ENCODE measurements at regions not wholly inside any gene's neighbourhood (a gene's known extent, or its start where the extent isn't known, plus 50 kb on each side); places are given as distances from the start of the nearest gene placed in this dataset.

DNA sequence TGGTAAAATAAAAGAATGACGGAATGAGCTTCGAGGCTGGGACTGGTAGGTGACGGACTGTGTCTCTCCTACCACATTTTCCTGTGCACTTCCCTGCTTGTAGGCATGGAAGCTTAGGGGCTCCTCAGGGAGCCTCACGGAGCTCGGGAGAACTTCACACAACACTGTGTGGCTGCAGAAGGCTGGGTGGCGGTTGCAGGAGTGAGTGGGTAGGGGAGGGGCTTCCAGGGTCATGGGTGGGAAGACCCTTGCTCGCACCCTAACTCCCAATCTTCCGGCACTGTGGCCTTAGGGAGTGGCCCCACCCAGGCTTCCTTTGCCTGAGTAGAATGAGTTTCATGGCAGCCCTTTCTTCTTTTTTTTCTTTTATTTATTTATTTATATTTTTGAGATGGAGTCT lies 128.6 kb downstream of the INHBB start (continued):
- TF ChIP-seq, protein P1, sequence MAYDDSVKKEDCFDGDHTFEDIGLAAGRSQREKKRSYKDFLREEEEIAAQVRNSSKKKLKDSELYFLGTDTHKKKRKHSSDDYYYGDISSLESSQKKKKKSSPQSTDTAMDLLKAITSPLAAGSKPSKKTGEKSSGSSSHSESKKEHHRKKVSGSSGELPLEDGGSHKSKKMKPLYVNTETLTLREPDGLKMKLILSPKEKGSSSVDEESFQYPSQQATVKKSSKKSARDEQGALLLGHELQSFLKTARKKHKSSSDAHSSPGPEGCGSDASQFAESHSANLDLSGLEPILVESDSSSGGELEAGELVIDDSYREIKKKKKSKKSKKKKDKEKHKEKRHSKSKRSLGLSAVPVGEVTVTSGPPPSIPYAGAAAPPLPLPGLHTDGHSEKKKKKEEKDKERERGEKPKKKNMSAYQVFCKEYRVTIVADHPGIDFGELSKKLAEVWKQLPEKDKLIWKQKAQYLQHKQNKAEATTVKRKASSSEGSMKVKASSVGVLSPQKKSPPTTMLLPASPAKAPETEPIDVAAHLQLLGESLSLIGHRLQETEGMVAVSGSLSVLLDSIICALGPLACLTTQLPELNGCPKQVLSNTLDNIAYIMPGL (CRISPR knock-in tag; IDR thresholded peaks at IDR 0.05; ENCODE audit: borderline replicate concordance in 1 of 2, low read depth in 1 of 2), result no peak

DNA sequence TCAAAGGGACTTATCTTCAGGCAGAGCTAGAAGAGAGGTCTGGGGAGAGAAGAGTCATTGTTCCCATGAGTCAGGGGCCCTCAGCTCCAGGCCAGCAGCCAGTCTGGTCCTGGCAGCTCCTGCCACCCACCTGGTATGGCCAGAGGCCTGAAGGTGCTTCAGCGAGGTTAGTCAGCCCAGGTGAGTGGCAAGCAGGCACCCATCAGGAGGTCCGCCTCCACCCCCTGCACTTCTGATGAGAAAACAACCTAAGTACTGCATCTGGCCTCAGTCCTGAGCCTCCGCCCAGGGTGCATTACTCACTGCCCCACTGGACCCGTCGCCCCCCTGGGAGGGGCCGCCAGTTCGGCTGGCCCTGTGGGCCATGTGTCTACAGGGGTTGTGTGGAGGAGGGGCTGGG lies 130.2 kb downstream of the INHBB start:
- CTCF ChIA-PET (ENCODE audit: low intra/inter-chr PET ratio, low total read pairs), result no interaction called here
- BruUV-seq (replicated peaks), result no TSS peak
- H3K27ac ChIP-seq (ENCODE audit: extremely low read length, insufficient read depth, low read length), result no peak overlapping the region
- no peak for DNase-seq (ENCODE audit: low spot score)
- WGBS (ENCODE audit: low lambda C conversion rate), result 33% methylated on average over 5 of the region's 7 CpGs
- H3K79me2 ChIP-seq (ENCODE audit: insufficient read depth, low read length), result no peaks in the 10 kb centered on the region
- ATAC-seq, result peak; percentile 29
- H3K9ac ChIP-seq (ENCODE audit: insufficient read depth, low read depth, low read length), result no peak overlapping the region
- intact Hi-C loops (cut with micrococcal nuclease; ENCODE audit: unreplicated experiment) (no loop called here), in situ Hi-C loops (cut with HindIII; ENCODE audit: extremely low pct_ligation_motif_present, low pct_unique_long_range_greater_than_20kb) (no loop called here)
- H3K4me1 ChIP-seq (ENCODE audit: insufficient read depth, low read length), result peaks cover 71% of the 10 kb centered on the region
- H2AFZ ChIP-seq (ENCODE audit: low read length), result no peak overlapping the region
- no peak for FAIRE-seq
- H3K36me3 ChIP-seq (replicated peaks in 1 of 2; ENCODE audit: control insufficient read depth in 1 of 2, insufficient read depth in 2 of 2, low read length in 2 of 2), result no peaks in the 10 kb centered on the region
- H3K4me3 ChIP-seq (replicated peaks in 1 of 3; ENCODE audit: insufficient read depth in 1 of 3, low read depth in 2 of 3, low read length in 3 of 3), result no peak overlapping the region
- H3K27me3 ChIP-seq (ENCODE audit: control insufficient read depth in 1 of 2, insufficient read depth in 2 of 2, low read length in 2 of 2), result no peaks in the 10 kb centered on the region
- H3K9me3 ChIP-seq (ENCODE audit: low read length), result no peaks in the 10 kb centered on the region; the same call in 1 of the 2 replicates
- H3K4me2 ChIP-seq (ENCODE audit: low read depth, low read length), result no peak overlapping the region
- TF ChIP-seq TAF1 (CRISPR knock-in tag; IDR thresholded peaks at IDR 0.05) (0 out of 2 replicates have a peak, but pooled peaks have one; percentile 1), ZNF768 (CRISPR knock-in tag; IDR thresholded peaks at IDR 0.05) (peak; percentile 26; the same call in 1 of the 2 replicates), HNRNPL (IDR thresholded peaks at IDR 0.05; ENCODE audit: low read depth, low read length) (peak; percentile 85), GABPA (IDR thresholded peaks at IDR 0.05; ENCODE audit: low read depth, low read length) (no peak), GABPA (CRISPR knock-in tag; IDR thresholded peaks at IDR 0.05; ENCODE audit: low read depth) (no peak), EED (CRISPR knock-in tag; IDR thresholded peaks at IDR 0.05) (peak; percentile 30; the same call in 1 of the 2 replicates), RAD21 (CRISPR knock-in tag; IDR thresholded peaks at IDR 0.05) (0 out of 2 replicates have a peak, but pooled peaks have one; percentile 11), ZNF629 (CRISPR knock-in tag; conservative IDR thresholded peaks at IDR 0.05) (no peak), GABPB1 (CRISPR knock-in tag; IDR thresholded peaks at IDR 0.05) (0 out of 2 replicates have a peak, but pooled peaks have one; percentile 12), ZEB1 (IDR thresholded peaks at IDR 0.05; ENCODE audit: insufficient replicate concordance, low read depth) (no peak)
- TF ChIP-seq, protein P2, sequence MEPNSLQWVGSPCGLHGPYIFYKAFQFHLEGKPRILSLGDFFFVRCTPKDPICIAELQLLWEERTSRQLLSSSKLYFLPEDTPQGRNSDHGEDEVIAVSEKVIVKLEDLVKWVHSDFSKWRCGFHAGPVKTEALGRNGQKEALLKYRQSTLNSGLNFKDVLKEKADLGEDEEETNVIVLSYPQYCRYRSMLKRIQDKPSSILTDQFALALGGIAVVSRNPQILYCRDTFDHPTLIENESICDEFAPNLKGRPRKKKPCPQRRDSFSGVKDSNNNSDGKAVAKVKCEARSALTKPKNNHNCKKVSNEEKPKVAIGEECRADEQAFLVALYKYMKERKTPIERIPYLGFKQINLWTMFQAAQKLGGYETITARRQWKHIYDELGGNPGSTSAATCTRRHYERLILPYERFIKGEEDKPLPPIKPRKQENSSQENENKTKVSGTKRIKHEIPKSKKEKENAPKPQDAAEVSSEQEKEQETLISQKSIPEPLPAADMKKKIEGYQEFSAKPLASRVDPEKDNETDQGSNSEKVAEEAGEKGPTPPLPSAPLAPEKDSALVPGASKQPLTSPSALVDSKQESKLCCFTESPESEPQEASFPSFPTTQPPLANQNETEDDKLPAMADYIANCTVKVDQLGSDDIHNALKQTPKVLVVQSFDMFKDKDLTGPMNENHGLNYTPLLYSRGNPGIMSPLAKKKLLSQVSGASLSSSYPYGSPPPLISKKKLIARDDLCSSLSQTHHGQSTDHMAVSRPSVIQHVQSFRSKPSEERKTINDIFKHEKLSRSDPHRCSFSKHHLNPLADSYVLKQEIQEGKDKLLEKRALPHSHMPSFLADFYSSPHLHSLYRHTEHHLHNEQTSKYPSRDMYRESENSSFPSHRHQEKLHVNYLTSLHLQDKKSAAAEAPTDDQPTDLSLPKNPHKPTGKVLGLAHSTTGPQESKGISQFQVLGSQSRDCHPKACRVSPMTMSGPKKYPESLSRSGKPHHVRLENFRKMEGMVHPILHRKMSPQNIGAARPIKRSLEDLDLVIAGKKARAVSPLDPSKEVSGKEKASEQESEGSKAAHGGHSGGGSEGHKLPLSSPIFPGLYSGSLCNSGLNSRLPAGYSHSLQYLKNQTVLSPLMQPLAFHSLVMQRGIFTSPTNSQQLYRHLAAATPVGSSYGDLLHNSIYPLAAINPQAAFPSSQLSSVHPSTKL (CRISPR knock-in tag; IDR thresholded peaks at IDR 0.05), result 0 out of 2 replicates have a peak, but pooled peaks have one; percentile 10
- TF ChIP-seq, protein P3, sequence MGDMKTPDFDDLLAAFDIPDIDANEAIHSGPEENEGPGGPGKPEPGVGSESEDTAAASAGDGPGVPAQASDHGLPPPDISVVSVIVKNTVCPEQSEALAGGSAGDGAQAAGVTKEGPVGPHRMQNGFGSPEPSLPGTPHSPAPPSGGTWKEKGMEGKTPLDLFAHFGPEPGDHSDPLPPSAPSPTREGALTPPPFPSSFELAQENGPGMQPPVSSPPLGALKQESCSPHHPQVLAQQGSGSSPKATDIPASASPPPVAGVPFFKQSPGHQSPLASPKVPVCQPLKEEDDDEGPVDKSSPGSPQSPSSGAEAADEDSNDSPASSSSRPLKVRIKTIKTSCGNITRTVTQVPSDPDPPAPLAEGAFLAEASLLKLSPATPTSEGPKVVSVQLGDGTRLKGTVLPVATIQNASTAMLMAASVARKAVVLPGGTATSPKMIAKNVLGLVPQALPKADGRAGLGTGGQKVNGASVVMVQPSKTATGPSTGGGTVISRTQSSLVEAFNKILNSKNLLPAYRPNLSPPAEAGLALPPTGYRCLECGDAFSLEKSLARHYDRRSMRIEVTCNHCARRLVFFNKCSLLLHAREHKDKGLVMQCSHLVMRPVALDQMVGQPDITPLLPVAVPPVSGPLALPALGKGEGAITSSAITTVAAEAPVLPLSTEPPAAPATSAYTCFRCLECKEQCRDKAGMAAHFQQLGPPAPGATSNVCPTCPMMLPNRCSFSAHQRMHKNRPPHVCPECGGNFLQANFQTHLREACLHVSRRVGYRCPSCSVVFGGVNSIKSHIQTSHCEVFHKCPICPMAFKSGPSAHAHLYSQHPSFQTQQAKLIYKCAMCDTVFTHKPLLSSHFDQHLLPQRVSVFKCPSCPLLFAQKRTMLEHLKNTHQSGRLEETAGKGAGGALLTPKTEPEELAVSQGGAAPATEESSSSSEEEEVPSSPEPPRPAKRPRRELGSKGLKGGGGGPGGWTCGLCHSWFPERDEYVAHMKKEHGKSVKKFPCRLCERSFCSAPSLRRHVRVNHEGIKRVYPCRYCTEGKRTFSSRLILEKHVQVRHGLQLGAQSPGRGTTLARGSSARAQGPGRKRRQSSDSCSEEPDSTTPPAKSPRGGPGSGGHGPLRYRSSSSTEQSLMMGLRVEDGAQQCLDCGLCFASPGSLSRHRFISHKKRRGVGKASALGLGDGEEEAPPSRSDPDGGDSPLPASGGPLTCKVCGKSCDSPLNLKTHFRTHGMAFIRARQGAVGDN (CRISPR knock-in tag; IDR thresholded peaks at IDR 0.05), result peak; percentile 22; the same call in 1 of the 2 replicates
- H4K20me1 ChIP-seq (ENCODE audit: insufficient read depth, low read length), result no peaks in the 10 kb centered on the region
- POLR2A ChIA-PET, result interaction anchor here (3.7 kb wide), 1 partner anchor 10 kb away, joined by 49 read pairs; no protein-coding TSS in a partner anchor
